HepG2 (cell line): ENCODE measurements at regions not wholly inside any gene's neighbourhood (a gene's known extent, or its start where the extent isn't known, plus 50 kb on each side); places are given as distances from the start of the nearest gene placed in this dataset.

Experiments
- ATAC-seq: fragments of 200-7000 bp; cut with Tn5 transposase; 3 replicates; pipeline ENCODE4 v1.9.1; 2020; ENCODE audit warnings: mild to moderate bottlenecking, moderate library complexity
- BruUV-seq: library from RNA; stranded (reverse); fragments of 400-500 nt; replicated peaks from 2 replicates; lab custom pipeline; 2021; lab: Mats Ljungman, UMichigan
- CTCF ChIA-PET: fragments of 300-600 bp; formaldehyde crosslinking; extraction: SDS; loops from one replicate; lab custom pipeline; 2021; ENCODE audit warnings: low total read pairs, inconsistent platforms, low intra/inter-chr PET ratio; lab: Yijun Ruan, JAX
- POLR2A ChIA-PET: fragments of 350-600 bp; sonication (Branson Sonifier 250); formaldehyde crosslinking; loops from one replicate; lab custom pipeline; 2020; ENCODE audit warnings: antibody characterized with exemption, inconsistent platforms; lab: Yijun Ruan, JAX
- DNase-seq: peaks from one replicate; pipeline ENCODE4 v3.0.0-alpha.2; 2015; ENCODE audit warnings: low spot score
- FAIRE-seq: peaks from 3 replicates; lab custom pipeline; 2011; peaks lifted over from hg19 to GRCh38; lab: Jason Lieb, UNC
- H2AFZ ChIP-seq: one replicate; pipeline ENCODE4 v1.6.1; 2011; ENCODE audit warnings: low read length, inconsistent platforms
- H3K27ac ChIP-seq: fragments of 300-600 bp; 3 replicates; pipeline ENCODE4 v1.8.0; 2011; ENCODE audit warnings: mixed run types, mild to moderate bottlenecking, mixed read lengths, low read length, inconsistent platforms; ENCODE audit not compliant: insufficient read depth; ENCODE audit errors: extremely low read length
- H3K27me3 ChIP-seq, 2 experiments: fragments of 200-600 bp in 1 of 2; 2 replicates in 1 of 2; 3 replicates in 1 of 2; pipeline versions ENCODE4 v1.6.0 to v1.8.0; 2011; ENCODE audit warnings: low read length in 2 of 2, mild to moderate bottlenecking in 2 of 2, moderate library complexity in 2 of 2, inconsistent platforms in 1 of 2; ENCODE audit not compliant: insufficient read depth in 2 of 2, control insufficient read depth in 1 of 2
- H3K36me3 ChIP-seq, 2 experiments: fragments of 200-600 bp in 1 of 2; replicated peaks in 1 of 2; 2 replicates in 1 of 2; 3 replicates in 1 of 2; pipeline versions ENCODE4 v1.5.1 to v1.8.0; 2011; ENCODE audit warnings: low read length in 2 of 2, inconsistent platforms in 1 of 2; ENCODE audit not compliant: insufficient read depth in 2 of 2, control insufficient read depth in 1 of 2
- H3K4me1 ChIP-seq: 2 replicates; pipeline ENCODE4 v1.5.1; 2012; ENCODE audit warnings: low read length, inconsistent platforms; ENCODE audit not compliant: insufficient read depth
- H3K4me2 ChIP-seq: 2 replicates; pipeline ENCODE4 v1.6.0; 2011; ENCODE audit warnings: low read depth, low read length, inconsistent platforms
- H3K4me3 ChIP-seq, 3 experiments: fragments of 200-600 bp in 1 of 3; sonication (generic), shearing (Covaris generic) in 1 of 3; replicated peaks in 1 of 3; 2 replicates each; pipeline ENCODE4 v1.5.1; 2011 to 2016; ENCODE audit warnings: low read length in 3 of 3, inconsistent platforms in 2 of 3, low read depth in 2 of 3, mild to moderate bottlenecking in 2 of 3, control low read depth in 1 of 3, mixed read lengths in 1 of 3; ENCODE audit not compliant: insufficient read depth in 1 of 3
- H3K79me2 ChIP-seq: one replicate; pipeline ENCODE4 v1.6.1; 2011; ENCODE audit warnings: low read length, inconsistent platforms; ENCODE audit not compliant: insufficient read depth
- H3K9ac ChIP-seq: 2 replicates; pipeline ENCODE4 v1.6.0; 2011; ENCODE audit warnings: mild to moderate bottlenecking, low read depth, low read length, inconsistent platforms; ENCODE audit not compliant: insufficient read depth
- H3K9me3 ChIP-seq: 2 replicates; pipeline ENCODE4 v1.5.1; 2012; ENCODE audit warnings: mild to moderate bottlenecking, low read length
- H4K20me1 ChIP-seq: 2 replicates; pipeline ENCODE4 v1.6.0; 2011; ENCODE audit warnings: inconsistent platforms, mild to moderate bottlenecking, low read length, moderate library complexity; ENCODE audit not compliant: insufficient read depth
- ATAD3A ChIP-seq: sonication (generic); formaldehyde crosslinking; IDR thresholded peaks from 2 replicates; pipeline ENCODE4 v1.4.0; 2020; ENCODE audit warnings: missing genetic modification reagents
- CREM ChIP-seq, 2 experiments: sonication (generic) in 1 of 2; formaldehyde crosslinking in 1 of 2; IDR thresholded peaks; 2 replicates each; pipeline versions ENCODE4 v1.4.0 to v1.6.1; 2016 to 2020; ENCODE audit warnings: antibody characterized with exemption in 1 of 2, mild to moderate bottlenecking in 1 of 2, missing genetic modification reagents in 1 of 2
- FOSL2 ChIP-seq: sonication (generic); formaldehyde crosslinking; IDR thresholded peaks from 2 replicates; pipeline ENCODE4 v1.4.0; 2020; ENCODE audit warnings: missing genetic modification reagents
- HMG20B ChIP-seq: conservative IDR thresholded peaks from 2 replicates; pipeline ENCODE4 v1.6.1; 2016; ENCODE audit warnings: missing genetic modification reagents, missing compliant biosample characterization
- JUNB ChIP-seq: sonication (generic); formaldehyde crosslinking; IDR thresholded peaks from 2 replicates; pipeline ENCODE4 v1.8.0; 2022; ENCODE audit warnings: missing genetic modification reagents, mild to moderate bottlenecking, borderline replicate concordance
- JUND ChIP-seq: sonication (generic); formaldehyde crosslinking; IDR thresholded peaks from 2 replicates; pipeline ENCODE4 v1.8.0; 2022; ENCODE audit warnings: mild to moderate bottlenecking, missing genetic modification reagents
- KDM6A ChIP-seq: IDR thresholded peaks from 2 replicates; pipeline ENCODE4 v1.6.1; 2016; ENCODE audit warnings: low read depth
- MAFK ChIP-seq, 2 experiments: IDR thresholded peaks in 1 of 2; conservative IDR thresholded peaks in 1 of 2; 2 replicates each; pipeline ENCODE4 v1.6.1; 2011; ENCODE audit warnings: improper control_type of control experiment in 2 of 2, low read length in 2 of 2
- MLX ChIP-seq: IDR thresholded peaks from 2 replicates; pipeline ENCODE4 v1.6.1; 2016
- NFE2L2 ChIP-seq: fragments of 150-350 bp; IDR thresholded peaks from 2 replicates; pipeline ENCODE4 v1.6.1; 2014; ENCODE audit warnings: low read length
- PHB2 ChIP-seq: fragments of 450-650 bp; IDR thresholded peaks from 2 replicates; pipeline ENCODE4 v1.6.1; 2018; ENCODE audit not compliant: partially characterized antibody
- RAD51 ChIP-seq: fragments of 450-650 bp; IDR thresholded peaks from 2 replicates; pipeline ENCODE4 v1.6.1; 2016; ENCODE audit warnings: borderline replicate concordance
- SAP130 ChIP-seq: IDR thresholded peaks from 2 replicates; pipeline ENCODE4 v1.6.1; 2016; ENCODE audit warnings: low read depth
- SYNCRIP ChIP-seq: fragments of 200-400 bp; formaldehyde crosslinking; IDR thresholded peaks from 2 replicates; pipeline ENCODE4 v1.6.1; 2018; ENCODE audit warnings: mild to moderate bottlenecking, low read depth, low read length; ENCODE audit not compliant: insufficient read depth
- ZKSCAN5 ChIP-seq: sonication (generic); formaldehyde crosslinking; IDR thresholded peaks from 2 replicates; pipeline ENCODE4 v1.5.1; 2020; ENCODE audit warnings: mild to moderate bottlenecking, missing genetic modification reagents
- ZNF12 ChIP-seq: sonication (generic); formaldehyde crosslinking; IDR thresholded peaks from 2 replicates; pipeline ENCODE4 v1.5.0; 2020; ENCODE audit warnings: missing genetic modification reagents
- ZNF34 ChIP-seq: sonication (generic); formaldehyde crosslinking; IDR thresholded peaks from 2 replicates; pipeline ENCODE4 v1.4.0; 2020; ENCODE audit warnings: mild to moderate bottlenecking, missing genetic modification reagents, borderline replicate concordance
- ZNF776 ChIP-seq: sonication (generic); formaldehyde crosslinking; IDR thresholded peaks from 2 replicates; pipeline ENCODE4 v1.4.0; 2020; ENCODE audit warnings: mild to moderate bottlenecking, missing genetic modification reagents
- WGBS: methylation state at CpG from one replicate; pipeline ENCODE4 v1.1.6; 2017; ENCODE audit warnings: low lambda C conversion rate; 5-methylcytosine and 5-hydroxymethylcytosine counted together
- in situ Hi-C: cut with HindIII; loops from 2 replicates; pipeline ENCODE4 v1.10.0; 2017; ENCODE audit warnings: low pct_unique_long_range_greater_than_20kb; ENCODE audit not compliant: extremely low pct_ligation_motif_present
- intact Hi-C: fragments of 100-400 bp; cut with micrococcal nuclease; formaldehyde crosslinking; loops from one replicate; pipeline ENCODE4 v1.10.0; 2022; ENCODE audit not compliant: unreplicated experiment

GRCh38 chr3:39639344-39640236 lies 169.8 kb upstream of the MYRIP start:
- ATAC-seq (no peak; the same call in 2 of the 3 replicates), DNase-seq (peak; percentile 40)
- WGBS: 18% methylated on average over 5 of the region's 5 CpGs
- Histone ChIP-seq H3K79me2 (no peaks in the 10 kb centered on the region), H3K27me3 (no peaks in the 10 kb centered on the region)
- CTCF ChIA-PET: no interaction called here
- no peak for TF ChIP-seq PHB2
- no peak for TF ChIP-seq ATAD3A (CRISPR knock-in tag)
- TF ChIP-seq CREM (IDR thresholded peaks at IDR 0.05): no peak
- TF ChIP-seq CREM (CRISPR knock-in tag; IDR thresholded peaks at IDR 0.05): no peak
- TF ChIP-seq JUNB (CRISPR knock-in tag): no peak
- no peak for TF ChIP-seq RAD51
- TF ChIP-seq ZNF12 (CRISPR knock-in tag): no peak
- TF ChIP-seq FOSL2 (CRISPR knock-in tag): peak; percentile 65
- no peak for TF ChIP-seq ZNF34 (CRISPR knock-in tag)
- TF ChIP-seq MAFK (conservative IDR thresholded peaks at IDR 0.05 in 1 of 2, IDR thresholded peaks at IDR 0.05 in 1 of 2; ENCODE audit: low read length in 2 of 2): 0 out of 4 replicates have a peak, but pooled peaks of 1 of the 2 experiments have one; percentile 13
- no peak for TF ChIP-seq HMG20B (CRISPR knock-in tag)
- no peak for TF ChIP-seq KDM6A
- TF ChIP-seq MLX (CRISPR knock-in tag): no peak
- no peak for TF ChIP-seq JUND
- TF ChIP-seq NFE2L2: peak; percentile 72
- TF ChIP-seq SAP130: no peak
- no peak for TF ChIP-seq ZKSCAN5 (CRISPR knock-in tag)
- TF ChIP-seq ZNF776 (CRISPR knock-in tag): no peak
- TF ChIP-seq SYNCRIP: no peak
- TF ChIP-seq, all 625 proteins: peak for 3
- no peak for FAIRE-seq
- no peak overlapping the region for H3K27ac ChIP-seq
- intact Hi-C loops: no loop called here
- H2AFZ ChIP-seq: no peak overlapping the region
- BruUV-seq: no TSS peak
- no peak overlapping the region for H3K4me2 ChIP-seq
- in situ Hi-C loops: no loop called here
- H3K4me1 ChIP-seq: no peaks in the 10 kb centered on the region
- no peak overlapping the region for H3K9ac ChIP-seq
- no peaks in the 10 kb centered on the region for H3K9me3 ChIP-seq
- POLR2A ChIA-PET: no interaction called here
- no peaks in the 10 kb centered on the region for H4K20me1 ChIP-seq
- H3K4me3 ChIP-seq: no peak overlapping the region
- no peaks in the 10 kb centered on the region for H3K36me3 ChIP-seq
